K562 (cell line): ENCODE measurements at regions not wholly inside any gene's neighbourhood (a gene's known extent, or its start where the extent isn't known, plus 50 kb on each side); places are given as distances from the start of the nearest gene placed in this dataset.

Experiments used
- ATAC-seq: fragments of 200-7000 bp; cut with Tn5 transposase; 3 replicates; pipeline ENCODE4 v1.9.1; 2020; ENCODE audit warnings: moderate library complexity
- BruUV-seq: library from RNA; stranded (reverse); fragments of 400-500 nt; replicated peaks from 2 replicates; lab custom pipeline; 2021; lab: Mats Ljungman, UMichigan
- CTCF ChIA-PET: fragments of 300-600 bp; formaldehyde crosslinking; extraction: SDS; loops from one replicate; lab custom pipeline; 2021; ENCODE audit warnings: low intra/inter-chr PET ratio; lab: Yijun Ruan, JAX
- POLR2A ChIA-PET: fragments of 300-600, 350-650 bp; sonication (Branson Sonifier 250); formaldehyde crosslinking; extraction: SDS; loops from one replicate; lab custom pipeline; 2021; ENCODE audit warnings: antibody characterized with exemption, inconsistent platforms; lab: Yijun Ruan, JAX
- DNase-seq, 4 experiments: peaks; one replicate each; pipeline versions ENCODE4 v3.0.0 to v3.0.0-alpha.2; 2011 to 2018; ENCODE audit warnings: low spot score in 3 of 4, mixed read lengths in 3 of 4; ENCODE audit errors: extremely low read depth in 1 of 4
- FAIRE-seq: peaks from 2 replicates; lab custom pipeline; 2011; peaks lifted over from hg19 to GRCh38; lab: Jason Lieb, UNC
- H2AFZ ChIP-seq: 2 replicates; pipeline ENCODE4 v1.6.0; 2011; ENCODE audit warnings: low read depth, low read length, control low read depth, inconsistent platforms
- H3K27ac ChIP-seq: fragments of 200-600 bp; 3 replicates; pipeline ENCODE4 v1.8.0; 2011; ENCODE audit warnings: low read depth, mild to moderate bottlenecking, control low read depth, inconsistent platforms, low read length, moderate library complexity, mixed read lengths; ENCODE audit errors: extremely low read depth
- H3K27me3 ChIP-seq, 2 experiments: fragments of 300-600 bp in 1 of 2; 2 replicates in 1 of 2; 3 replicates in 1 of 2; pipeline versions ENCODE4 v1.6.0 to v1.8.0; 2011; ENCODE audit warnings: inconsistent platforms in 2 of 2, low read length in 2 of 2, mild to moderate bottlenecking in 1 of 2, mixed read lengths in 1 of 2, moderate library complexity in 1 of 2; ENCODE audit not compliant: control insufficient read depth in 2 of 2, insufficient read depth in 2 of 2
- H3K36me3 ChIP-seq: fragments of 300-600 bp; 3 replicates; pipeline ENCODE4 v1.8.0; 2011; ENCODE audit warnings: mild to moderate bottlenecking, low read length, inconsistent platforms; ENCODE audit not compliant: control insufficient read depth, insufficient read depth
- H3K4me1 ChIP-seq, 2 experiments: fragments of 200-600 bp in 1 of 2; replicated peaks in 1 of 2; 2 replicates in 1 of 2; 3 replicates in 1 of 2; pipeline versions ENCODE4 v1.5.1 to v1.8.0; 2011; ENCODE audit warnings: inconsistent platforms in 2 of 2, low read length in 2 of 2, mild to moderate bottlenecking in 1 of 2, mixed read lengths in 1 of 2, moderate library complexity in 1 of 2; ENCODE audit not compliant: control insufficient read depth in 2 of 2, insufficient read depth in 2 of 2
- H3K4me2 ChIP-seq: 2 replicates; pipeline ENCODE4 v1.6.1; 2011; ENCODE audit warnings: low read length, control low read depth, inconsistent platforms, mixed read lengths; ENCODE audit not compliant: insufficient read depth
- H3K4me3 ChIP-seq: fragments of 200-600 bp; sonication (generic), shearing (Covaris generic); 2 replicates; pipeline ENCODE4 v1.5.1; 2016; ENCODE audit warnings: control low read depth, inconsistent platforms
- H3K79me2 ChIP-seq: fragments of 200-600 bp; 3 replicates; pipeline ENCODE4 v1.8.0; 2011; ENCODE audit warnings: low read length, inconsistent platforms; ENCODE audit not compliant: control insufficient read depth, insufficient read depth
- H3K9ac ChIP-seq, 2 experiments: 2 replicates each; pipeline versions ENCODE4 v1.6.0 to v1.6.1; 2011; ENCODE audit warnings: low read depth in 2 of 2, low read length in 2 of 2, control low read depth in 1 of 2, inconsistent platforms in 1 of 2, mild to moderate bottlenecking in 1 of 2, mixed read lengths in 1 of 2; ENCODE audit not compliant: insufficient read depth in 1 of 2
- H3K9me1 ChIP-seq: one replicate; pipeline ENCODE4 v1.6.0; 2011; ENCODE audit warnings: inconsistent platforms, mild to moderate bottlenecking, low read length, moderate library complexity; ENCODE audit not compliant: control insufficient read depth, insufficient read depth
- H3K9me3 ChIP-seq: replicated peaks from 2 replicates; pipeline ENCODE4 v1.5.1; 2011; ENCODE audit warnings: low read depth, low read length, inconsistent platforms; ENCODE audit not compliant: control insufficient read depth, insufficient read depth
- H4K20me1 ChIP-seq: replicated peaks from 2 replicates; pipeline ENCODE4 v1.6.1; 2011; ENCODE audit warnings: low read length, inconsistent platforms, mixed read lengths; ENCODE audit not compliant: control insufficient read depth, insufficient read depth
- KLF1 ChIP-seq: fragments of 450-650 bp; IDR thresholded peaks from 2 replicates; pipeline ENCODE4 v1.6.1; 2016; ENCODE audit warnings: missing genetic modification characterization, missing compliant biosample characterization
- ZNF124 ChIP-seq: sonication (generic); formaldehyde crosslinking; IDR thresholded peaks from 2 replicates; pipeline ENCODE4 v1.8.1; 2022; ENCODE audit warnings: missing genetic modification reagents
- ZNF57 ChIP-seq: fragments of 450-650 bp; formaldehyde crosslinking; IDR thresholded peaks from 2 replicates; pipeline ENCODE4 v1.4.0; 2020; ENCODE audit warnings: mild to moderate bottlenecking, moderate library complexity
- ZNF589 ChIP-seq: fragments of 200-800 bp; sonication (Bioruptor generic); IDR thresholded peaks from 2 replicates; pipeline ENCODE4 v1.6.1; 2016; ENCODE audit warnings: low read depth, missing genetic modification characterization, missing compliant biosample characterization
- ZNF778 ChIP-seq: fragments of 450-650 bp; formaldehyde crosslinking; IDR thresholded peaks from 2 replicates; pipeline ENCODE4 v1.4.0; 2020; ENCODE audit warnings: mild to moderate bottlenecking, moderate library complexity
- WGBS: fragments of 100-300 bp; shearing (Covaris generic); methylation state at CpG from one replicate; pipeline ENCODE4 v1.1.6; 2016; ENCODE audit warnings: low coverage, mixed read lengths; ENCODE audit not compliant: insufficient coverage; ENCODE audit errors: missing lambda C conversion rate; 5-methylcytosine and 5-hydroxymethylcytosine counted together
- in situ Hi-C: fragments of 300-500 bp; cut with MboI; formaldehyde crosslinking; loops from 4 replicates; pipeline ENCODE4 v1.15.0; 2018; ENCODE audit warnings: inconsistent platforms, mixed read lengths
- intact Hi-C: fragments of 100-400 bp; cut with micrococcal nuclease; formaldehyde crosslinking; loops from 2 replicates; pipeline ENCODE4 v1.14.2; 2022
- TF ChIP-seq, protein P1 (sequence below): sonication (generic); formaldehyde crosslinking; IDR thresholded peaks from 2 replicates; pipeline ENCODE4 v1.8.1; 2022; ENCODE audit warnings: missing genetic modification reagents
- TF ChIP-seq, protein P2 (sequence below): fragments of 450-650 bp; formaldehyde crosslinking; IDR thresholded peaks from 2 replicates; pipeline ENCODE4 v1.4.0; 2022; ENCODE audit warnings: missing genetic modification characterization

DNA sequence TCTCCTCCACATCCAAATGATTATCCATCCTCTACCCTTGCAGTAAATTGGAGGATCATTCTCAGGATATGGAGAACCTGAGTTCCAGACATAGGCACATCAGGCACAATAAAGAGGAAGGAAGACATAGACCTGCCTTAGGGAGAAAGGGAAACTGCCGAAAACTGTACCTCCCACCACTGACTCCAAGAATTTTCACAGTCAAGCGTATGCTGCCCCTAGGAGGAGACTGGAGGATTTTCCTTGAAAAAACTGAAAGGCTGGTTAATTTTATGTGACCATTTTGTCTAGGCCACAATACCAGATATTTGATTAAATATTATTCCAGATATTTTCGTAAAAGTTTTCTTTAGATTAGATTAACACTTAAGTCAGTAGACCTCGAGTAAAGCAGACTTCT is 638.5 kb upstream of the PKDCC start:
- Histone ChIP-seq H3K36me3 (no peaks in the 10 kb centered on the region), H3K79me2 (no peaks in the 10 kb centered on the region), H3K27me3 (no peaks in the 10 kb centered on the region), H4K20me1 (no peaks in the 10 kb centered on the region), H2AFZ (no peak overlapping the region), H3K9me3 (no peaks in the 10 kb centered on the region), H3K9me1 (no peaks in the 10 kb centered on the region), H3K27ac (no peak overlapping the region), H3K9ac (no peak overlapping the region), H3K4me2 (no peak overlapping the region), H3K4me1 (no peaks in the 10 kb centered on the region), H3K4me3 (no peak overlapping the region)
- in situ Hi-C loops (no loop called here), intact Hi-C loops (no loop called here)
- no peak for FAIRE-seq
- DNase-seq = no peak
- WGBS = 3% methylated on average over 4 of the region's 4 CpGs
- TF ChIP-seq ZNF589 (CRISPR knock-in tag) (no peak), KLF1 (tag) (no peak), ZNF124 (no peak), ZNF778 (CRISPR knock-in tag) (no peak), ZNF57 (CRISPR knock-in tag) (no peak)
- TF ChIP-seq, protein P1, sequence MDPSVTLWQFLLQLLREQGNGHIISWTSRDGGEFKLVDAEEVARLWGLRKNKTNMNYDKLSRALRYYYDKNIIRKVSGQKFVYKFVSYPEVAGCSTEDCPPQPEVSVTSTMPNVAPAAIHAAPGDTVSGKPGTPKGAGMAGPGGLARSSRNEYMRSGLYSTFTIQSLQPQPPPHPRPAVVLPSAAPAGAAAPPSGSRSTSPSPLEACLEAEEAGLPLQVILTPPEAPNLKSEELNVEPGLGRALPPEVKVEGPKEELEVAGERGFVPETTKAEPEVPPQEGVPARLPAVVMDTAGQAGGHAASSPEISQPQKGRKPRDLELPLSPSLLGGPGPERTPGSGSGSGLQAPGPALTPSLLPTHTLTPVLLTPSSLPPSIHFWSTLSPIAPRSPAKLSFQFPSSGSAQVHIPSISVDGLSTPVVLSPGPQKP (CRISPR knock-in tag) = no peak
- TF ChIP-seq, protein P2, sequence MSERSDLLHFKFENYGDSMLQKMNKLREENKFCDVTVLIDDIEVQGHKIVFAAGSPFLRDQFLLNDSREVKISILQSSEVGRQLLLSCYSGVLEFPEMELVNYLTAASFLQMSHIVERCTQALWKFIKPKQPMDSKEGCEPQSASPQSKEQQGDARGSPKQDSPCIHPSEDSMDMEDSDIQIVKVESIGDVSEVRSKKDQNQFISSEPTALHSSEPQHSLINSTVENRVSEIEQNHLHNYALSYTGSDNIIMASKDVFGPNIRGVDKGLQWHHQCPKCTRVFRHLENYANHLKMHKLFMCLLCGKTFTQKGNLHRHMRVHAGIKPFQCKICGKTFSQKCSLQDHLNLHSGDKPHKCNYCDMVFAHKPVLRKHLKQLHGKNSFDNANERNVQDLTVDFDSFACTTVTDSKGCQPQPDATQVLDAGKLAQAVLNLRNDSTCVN (CRISPR knock-in tag) = no peak
- ChIA-PET POLR2A (no interaction called here), CTCF (no interaction called here)
- BruUV-seq = no TSS peak
- no peak for ATAC-seq
